Right atrium auricular region (tissue), 2 donors: ENCODE measurements at regions not wholly inside any gene's neighbourhood (a gene's known extent, or its start where the extent isn't known, plus 50 kb on each side); places are given as distances from the start of the nearest gene placed in this dataset.
"Not testable (repeated sequence)": the region's sequence is repeated elsewhere in the genome, so short reads cannot be mapped to it uniquely, and the experiment has no call there.

Experiments used
- DNase-seq: peaks from one replicate; pipeline ENCODE4 v3.0.0-alpha.2; 2019; ENCODE audit warnings: low spot score
- H3K27ac ChIP-seq, 2 donors: fragments of 200-600 bp; sonication (generic); 1 replicate in 1 of 2; 2 replicates in 1 of 2; pipeline ENCODE4 v1.5.1; 2016 to 2019
- H3K27me3 ChIP-seq, 2 donors: fragments of 200-600 bp; sonication (generic); one replicate each; pipeline versions ENCODE4 v1.5.1 to v1.6.0; 2017 to 2019
- H3K36me3 ChIP-seq: fragments of 200-600 bp; sonication (generic); one replicate; pipeline ENCODE4 v1.5.1; 2016
- H3K4me1 ChIP-seq, 2 donors: fragments of 200-600 bp; sonication (generic); one replicate each; pipeline versions ENCODE4 v1.5.1 to v1.6.0; 2017 to 2019
- H3K4me3 ChIP-seq, 2 donors: fragments of 200-600 bp; sonication (generic); 1 replicate in 1 of 2; 2 replicates in 1 of 2; pipeline ENCODE4 v1.5.1; 2017 to 2019; ENCODE audit warnings: mild to moderate bottlenecking in 1 of 2, moderate library complexity in 1 of 2
- H3K9me3 ChIP-seq, 2 donors: fragments of 200-600 bp; sonication (generic); one replicate each; pipeline ENCODE4 v1.5.1; 2019
- CTCF ChIP-seq, 2 donors: fragments of 200-600 bp; sonication (generic); IDR thresholded peaks; one replicate each; pipeline ENCODE4 v1.5.1; 2019; ENCODE audit warnings: antibody characterized with exemption in 2 of 2

DNA sequence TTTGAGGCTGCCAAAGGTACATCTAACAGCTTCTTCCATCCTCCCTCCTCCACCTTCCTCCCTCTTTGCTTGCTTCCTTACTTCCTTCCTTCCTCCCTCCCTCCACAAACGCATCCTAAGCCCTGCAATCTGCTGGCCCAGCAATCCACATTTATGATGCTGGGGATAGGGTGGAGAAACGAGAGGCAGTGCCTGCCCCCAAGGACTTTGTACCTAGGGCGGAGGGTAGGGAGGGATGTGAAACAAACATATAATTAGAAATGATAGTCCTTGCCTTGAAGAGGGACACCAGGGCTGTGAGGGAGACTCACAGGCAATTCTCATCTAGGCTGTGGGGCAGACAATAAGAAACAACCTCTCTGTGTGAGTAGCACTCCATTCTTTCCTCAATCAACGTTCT is 188.3 kb downstream of the ANKRD30B start:
- no peak for TF ChIP-seq CTCF (IDR thresholded peaks at IDR 0.05)
- no peak overlapping the region for H3K27ac ChIP-seq
- DNase-seq = no peak

DNA sequence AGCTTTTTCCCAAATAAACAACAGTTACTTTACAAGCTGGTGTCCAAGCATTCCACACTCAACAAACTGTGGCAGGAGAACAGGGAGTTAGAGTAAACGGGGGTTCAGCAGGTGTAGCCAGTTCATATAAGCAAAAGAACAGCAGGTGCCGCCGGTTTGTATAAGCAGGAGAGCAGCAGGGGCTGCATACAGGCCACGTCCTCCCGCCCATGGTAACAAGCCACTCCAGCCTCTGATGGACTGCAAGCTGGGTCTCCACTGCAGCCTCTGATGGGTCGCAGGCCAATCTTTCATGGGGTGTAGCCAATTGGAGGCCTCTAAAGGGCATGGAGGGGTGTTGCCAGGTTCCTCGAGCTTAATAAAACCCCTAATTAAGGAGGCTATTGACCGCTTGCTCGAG is 189.3 kb downstream of the ANKRD30B start:
- H3K4me1 ChIP-seq = no peaks in the 10 kb centered on the region
- H3K9me3 ChIP-seq = no peaks in the 10 kb centered on the region
- no peak overlapping the region for H3K27ac ChIP-seq
- no peaks in the 10 kb centered on the region for H3K36me3 ChIP-seq
- no peak for TF ChIP-seq CTCF (IDR thresholded peaks at IDR 0.05)
- peak; percentile 42 for DNase-seq
- no peaks in the 10 kb centered on the region for H3K27me3 ChIP-seq
- H3K4me3 ChIP-seq = no peak overlapping the region

More for the DNA sequence above, 188.3 kb downstream of the ANKRD30B start:
- Histone ChIP-seq H3K27me3 (no peaks in the 10 kb centered on the region), H3K36me3 (no peaks in the 10 kb centered on the region), H3K9me3 (no peaks in the 10 kb centered on the region), H3K4me1 (no peaks in the 10 kb centered on the region), H3K4me3 (no peak overlapping the region)

GRCh38 chr18:14939141-14939540 is 191.2 kb downstream of the ANKRD30B start:
- Histone ChIP-seq H3K9me3 (no peaks in the 10 kb centered on the region), H3K4me1 (no peaks in the 10 kb centered on the region), H3K4me3 (no peak overlapping the region), H3K36me3 (no peaks in the 10 kb centered on the region), H3K27me3 (no peaks in the 10 kb centered on the region), H3K27ac (no peak overlapping the region)
- no peak for TF ChIP-seq CTCF (IDR thresholded peaks at IDR 0.05)
- peak; percentile 32 for DNase-seq

DNA sequence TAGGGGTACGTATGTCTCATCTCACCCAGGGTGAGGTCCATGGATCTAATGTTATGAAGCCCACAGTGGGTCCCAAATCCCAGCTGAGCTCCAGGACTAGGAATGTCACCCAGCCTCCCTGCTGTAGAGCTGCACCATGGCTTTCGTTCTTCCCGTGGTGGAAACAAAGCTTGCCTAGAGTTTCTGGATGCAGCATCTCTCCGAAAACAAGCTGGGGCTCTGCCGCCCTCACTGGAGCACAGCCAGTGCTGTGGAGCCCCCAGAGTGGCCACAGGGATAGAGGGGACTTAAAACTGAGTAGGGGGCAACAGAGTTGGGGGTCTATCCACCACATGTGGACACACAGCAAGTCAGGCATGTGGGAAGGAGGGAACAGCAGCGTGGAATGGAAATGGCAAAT is 192.1 kb downstream of the ANKRD30B start:
- not testable (repeated sequence) for H3K27ac ChIP-seq, H3K4me1 ChIP-seq, H3K9me3 ChIP-seq, DNase-seq, H3K4me3 ChIP-seq, H3K36me3 ChIP-seq, H3K27me3 ChIP-seq

GRCh38 chr18:14940735-14941134 is 192.8 kb downstream of the ANKRD30B start:
- no peaks in the 10 kb centered on the region for H3K27me3 ChIP-seq
- no peaks in the 10 kb centered on the region for H3K36me3 ChIP-seq
- no peak for DNase-seq
- H3K4me3 ChIP-seq = no peak overlapping the region
- H3K9me3 ChIP-seq = no peaks in the 10 kb centered on the region
- H3K4me1 ChIP-seq = no peaks in the 10 kb centered on the region
- H3K27ac ChIP-seq = no peak overlapping the region
- no peak for TF ChIP-seq CTCF (IDR thresholded peaks at IDR 0.05)

- DNase-seq = no peak
- no peak for TF ChIP-seq CTCF (IDR thresholded peaks at IDR 0.05)
- no peaks in the 10 kb centered on the region for H3K4me1 ChIP-seq
Measured at GRCh38 chr18:14941256-14941655, 193.3 kb downstream of the ANKRD30B start.

More at GRCh38 chr18:14941256-14941655, 193.3 kb downstream of the ANKRD30B start:
- H3K36me3 ChIP-seq = no peaks in the 10 kb centered on the region
- H3K9me3 ChIP-seq = no peaks in the 10 kb centered on the region
- H3K27me3 ChIP-seq = no peaks in the 10 kb centered on the region
- H3K4me3 ChIP-seq = no peak overlapping the region
- H3K27ac ChIP-seq = no peak overlapping the region
